ENCODE measurements at regions not wholly inside any gene's neighbourhood (a gene's known extent, or its start where the extent isn't known, plus 50 kb on each side); places are given as distances from the start of the nearest gene placed in this dataset.

GRCh38 chr20:16167423-16168130 lies 405.7 kb downstream of the KIF16B start:
- TF ChIP-seq CTCF (conservative IDR thresholded peaks at IDR 0.05): no peak
- no peak for DNase-seq
- Mint-ChIP-seq H3K4me3 (no peak overlapping the region), H3K27ac (no peak overlapping the region), H3K9me3 (no peaks in the 10 kb centered on the region), H3K4me1 (no peaks in the 10 kb centered on the region), H3K27me3 (ENCODE audit: insufficient read depth) (peaks cover 4% of the 10 kb centered on the region), H3K36me3 (ENCODE audit: low read depth) (no peaks in the 10 kb centered on the region)
- H3K9ac ChIP-seq (ENCODE audit: extremely low read depth, low read length, poor library complexity, severe bottlenecking): no peak overlapping the region
- H3K27ac ChIP-seq (ENCODE audit: low read depth, low read length): no peak overlapping the region
- no peaks in the 10 kb centered on the region for H3K4me1 ChIP-seq (ENCODE audit: control insufficient read depth, insufficient read depth, low read length)
- peaks cover 1% of the 10 kb centered on the region for H3K27me3 ChIP-seq (ENCODE audit: control insufficient read depth, insufficient read depth, low read length, poor library complexity, severe bottlenecking)
- no peak overlapping the region for H3K4me3 ChIP-seq (ENCODE audit: low read length)
- H3K9me3 ChIP-seq (ENCODE audit: control insufficient read depth, low read length): peaks cover 3% of the 10 kb centered on the region
- no peaks in the 10 kb centered on the region for H3K36me3 ChIP-seq (ENCODE audit: control insufficient read depth, insufficient read depth, low read length)
- WGBS, 2 experiments (ENCODE audit: insufficient coverage in 1 of 2, insufficient read length in 1 of 2): 95 to 100% methylated on average over 1 to 2 of the region's 2 CpGs

GRCh38 chr20:16166737-16167136 lies 406.5 kb downstream of the KIF16B start:
- Histone ChIP-seq H3K27me3 (ENCODE audit: control insufficient read depth, insufficient read depth, low read length, poor library complexity, severe bottlenecking) (peaks cover 6% of the 10 kb centered on the region), H3K4me1 (ENCODE audit: control insufficient read depth, insufficient read depth, low read length) (no peaks in the 10 kb centered on the region), H3K36me3 (ENCODE audit: control insufficient read depth, insufficient read depth, low read length) (no peaks in the 10 kb centered on the region), H3K4me3 (ENCODE audit: low read length) (no peak overlapping the region), H3K27ac (ENCODE audit: low read depth, low read length) (no peak overlapping the region), H3K9me3 (ENCODE audit: control insufficient read depth, low read length) (peaks cover 3% of the 10 kb centered on the region), H3K9ac (ENCODE audit: extremely low read depth, low read length, poor library complexity, severe bottlenecking) (no peak overlapping the region)
- TF ChIP-seq CTCF (conservative IDR thresholded peaks at IDR 0.05): no peak
- 93 to 94% methylated on average over 4 to 5 of the region's 6 CpGs for WGBS, 2 experiments (ENCODE audit: insufficient coverage in 1 of 2, insufficient read length in 1 of 2)
- H3K27me3 Mint-ChIP-seq (ENCODE audit: insufficient read depth): peaks cover 4% of the 10 kb centered on the region
- H3K36me3 Mint-ChIP-seq (ENCODE audit: low read depth): no peaks in the 10 kb centered on the region
- no peaks in the 10 kb centered on the region for H3K4me1 Mint-ChIP-seq
- no peak overlapping the region for H3K27ac Mint-ChIP-seq
- no peak for DNase-seq
- no peak overlapping the region for H3K4me3 Mint-ChIP-seq
- no peaks in the 10 kb centered on the region for H3K9me3 Mint-ChIP-seq

- Histone ChIP-seq H3K4me1 (ENCODE audit: control insufficient read depth, insufficient read depth, low read length) (no peaks in the 10 kb centered on the region), H3K27ac (ENCODE audit: low read depth, low read length) (no peak overlapping the region), H3K36me3 (ENCODE audit: control insufficient read depth, insufficient read depth, low read length) (no peaks in the 10 kb centered on the region), H3K9ac (ENCODE audit: extremely low read depth, low read length, poor library complexity, severe bottlenecking) (no peak overlapping the region), H3K4me3 (ENCODE audit: low read length) (no peak overlapping the region), H3K9me3 (ENCODE audit: control insufficient read depth, low read length) (peaks cover 4% of the 10 kb centered on the region), H3K27me3 (ENCODE audit: control insufficient read depth, insufficient read depth, low read length, poor library complexity, severe bottlenecking) (peaks cover 6% of the 10 kb centered on the region)
- no peaks in the 10 kb centered on the region for H3K36me3 Mint-ChIP-seq (ENCODE audit: low read depth)
- H3K4me3 Mint-ChIP-seq: no peak overlapping the region
- H3K27me3 Mint-ChIP-seq (ENCODE audit: insufficient read depth): peaks cover 4% of the 10 kb centered on the region
- 91 to 100% methylated on average over 1 to 2 of the region's 2 CpGs for whole genome bisulfite sequencing, 2 experiments (ENCODE audit: insufficient coverage in 1 of 2, insufficient read length in 1 of 2)
- no peak for TF ChIP-seq CTCF (conservative IDR thresholded peaks at IDR 0.05)
- no peak for DNase-seq
- no peak overlapping the region for H3K27ac Mint-ChIP-seq
- peaks cover 3% of the 10 kb centered on the region for H3K9me3 Mint-ChIP-seq
- H3K4me1 Mint-ChIP-seq: no peaks in the 10 kb centered on the region
Measured at GRCh38 chr20:16158976-16159286, 414.3 kb downstream of the KIF16B start.
